ENCODE measurements at regions not wholly inside any gene's neighbourhood (a gene's known extent, or its start where the extent isn't known, plus 50 kb on each side); places are given as distances from the start of the nearest gene placed in this dataset.

DNA sequence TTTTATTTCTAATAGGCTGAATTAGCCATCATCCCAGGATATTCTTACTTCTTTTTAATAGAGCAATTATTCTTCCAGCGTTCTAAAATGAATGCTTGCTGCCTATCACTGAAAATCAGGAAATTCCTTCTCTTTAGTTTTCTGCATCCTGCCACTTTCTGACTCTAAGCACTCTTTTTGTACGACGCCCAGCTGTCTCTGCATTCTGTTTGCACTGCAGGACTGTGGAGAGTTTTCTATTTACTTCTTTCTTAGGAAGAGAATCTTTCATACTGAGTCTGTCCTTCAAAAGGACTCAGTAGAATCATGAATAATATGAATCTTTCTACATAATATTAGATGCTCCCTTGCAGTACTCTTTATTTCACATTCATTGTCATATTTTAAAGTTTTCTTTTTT is 360.4 kb upstream of the DSEL start:
- no peak for DNase-seq (ENCODE audit: low read depth in 2 of 2)

DNA sequence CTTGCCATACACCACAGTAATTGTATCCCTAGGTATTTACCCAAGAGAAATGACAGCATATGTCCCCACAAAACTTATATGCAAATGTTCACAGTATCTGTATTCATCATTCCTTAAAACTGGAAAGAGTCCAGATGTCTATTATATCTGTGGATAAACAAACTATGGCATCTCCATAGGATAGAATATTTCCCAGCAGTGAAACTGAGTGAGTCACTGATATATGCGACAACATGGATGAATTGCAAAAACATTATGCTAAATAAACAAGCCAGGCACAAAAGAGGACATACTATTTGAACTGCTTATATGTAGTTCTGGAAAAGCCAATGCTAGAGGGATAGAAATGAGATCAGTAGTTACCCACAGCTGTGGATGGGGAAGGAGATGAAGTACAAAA is 359.4 kb upstream of the DSEL start:
- no peak for DNase-seq (ENCODE audit: low read depth in 2 of 2)

DNA sequence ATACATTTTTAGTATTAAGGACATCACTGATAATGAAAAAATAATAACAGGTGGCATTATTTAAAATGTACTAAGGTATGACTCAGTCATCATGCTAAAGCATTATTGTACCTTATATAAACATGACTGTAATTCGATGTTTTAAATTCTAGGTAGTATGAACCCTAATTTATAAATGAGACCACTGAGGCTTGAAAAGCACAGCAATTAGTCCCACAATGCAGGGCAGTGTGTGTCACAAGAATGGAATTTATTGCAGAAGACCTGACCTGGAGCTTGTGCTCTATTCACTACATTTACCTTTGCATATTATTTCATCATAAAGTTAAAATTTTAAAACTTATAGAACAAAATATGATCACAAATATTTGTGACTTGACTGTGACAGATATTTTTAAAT is 358.5 kb upstream of the DSEL start:
- DNase-seq (ENCODE audit: low read depth in 2 of 2) = no peak

DNA sequence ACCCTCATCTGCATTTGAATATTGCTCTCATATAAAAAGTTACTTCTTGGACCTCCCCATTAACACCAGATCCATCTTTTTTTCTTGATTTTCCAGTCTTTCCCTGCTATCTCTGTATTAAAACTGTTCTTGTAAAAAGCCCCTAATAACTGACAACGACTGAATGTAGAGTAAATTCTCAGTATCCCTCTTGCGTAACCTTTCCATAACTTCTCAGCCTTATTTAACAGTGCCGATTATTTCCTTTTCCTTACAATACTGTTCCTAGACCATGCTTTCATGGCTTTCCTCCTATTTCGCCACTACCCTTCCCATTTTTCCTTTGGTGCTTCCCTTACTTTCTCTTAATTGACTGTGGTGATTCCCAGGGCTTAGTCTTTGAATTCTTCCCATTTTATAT is 348.9 kb upstream of the DSEL start:
- no peak for DNase-seq (ENCODE audit: low read depth in 2 of 2)

DNA sequence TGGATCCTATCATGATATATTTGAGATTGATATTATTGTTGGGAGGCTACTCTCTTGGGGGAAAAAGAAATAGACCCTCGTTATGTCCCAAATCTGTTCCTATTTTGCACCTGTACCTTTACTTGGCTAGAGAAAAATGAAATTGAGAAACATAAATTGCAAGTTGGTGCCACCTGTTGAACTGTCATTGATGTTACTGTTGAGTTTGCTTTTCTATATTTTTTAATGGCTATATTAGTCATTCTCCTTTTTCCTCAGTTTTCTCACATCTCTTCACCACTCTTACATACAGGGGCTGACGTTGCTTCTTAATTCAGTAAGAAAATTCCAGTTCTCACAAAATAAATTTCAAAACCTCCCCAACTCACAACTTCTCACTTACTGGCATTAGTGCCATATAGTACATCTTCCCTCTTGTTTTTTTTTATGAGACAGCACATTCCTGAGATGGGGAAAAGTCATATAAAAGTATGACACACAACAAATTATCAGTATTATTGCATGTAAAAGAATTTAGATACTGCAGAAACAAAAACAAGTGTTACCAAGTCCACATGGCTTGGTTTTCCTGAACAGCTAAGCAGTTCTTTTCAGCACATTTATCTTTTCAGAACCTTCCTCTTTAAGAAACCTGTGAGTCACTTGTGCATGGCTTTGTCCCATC is 348.3 kb upstream of the DSEL start:
- DNase-seq (ENCODE audit: low read depth in 2 of 2) = no peak

DNA sequence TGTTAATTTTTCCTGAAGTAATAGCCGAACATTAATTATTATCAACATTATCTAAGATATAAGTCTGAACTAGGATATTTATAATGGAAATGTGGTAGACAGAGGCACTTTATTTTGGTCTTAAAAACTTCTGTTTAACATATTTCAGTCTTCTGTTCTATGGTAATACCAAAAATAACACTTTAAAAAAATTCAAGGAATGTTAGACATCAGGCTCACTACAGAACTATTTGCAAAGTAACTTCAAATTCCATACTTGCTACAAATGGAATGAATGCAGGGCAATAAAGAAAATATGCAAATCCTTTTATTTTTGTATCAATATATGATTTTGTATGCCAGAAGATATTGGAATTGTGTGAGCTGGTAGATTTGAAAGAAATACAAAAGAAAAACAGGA is 345.5 kb upstream of the DSEL start:
- no peak for DNase-seq (ENCODE audit: low read depth in 2 of 2)

DNA sequence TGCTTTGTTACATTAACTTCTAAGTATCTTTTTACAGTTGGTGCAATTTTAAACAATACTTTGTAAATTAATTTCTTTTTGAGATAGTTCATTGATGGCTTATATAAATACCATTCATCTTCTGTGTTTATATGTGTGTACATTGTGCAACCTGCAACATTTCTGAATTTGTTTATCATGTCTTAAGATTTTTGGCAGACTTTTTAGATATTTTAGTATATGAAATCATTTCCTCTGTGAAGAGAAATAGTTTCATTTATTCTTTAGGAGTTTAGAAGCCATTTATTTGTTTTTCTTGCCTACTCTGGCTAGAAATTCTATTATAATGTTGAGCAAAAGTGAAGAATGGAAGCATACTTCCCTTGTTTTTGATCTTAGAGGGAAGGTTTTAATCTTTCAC is 337.8 kb upstream of the DSEL start:
- no peak for DNase-seq (ENCODE audit: low read depth in 2 of 2)

DNA sequence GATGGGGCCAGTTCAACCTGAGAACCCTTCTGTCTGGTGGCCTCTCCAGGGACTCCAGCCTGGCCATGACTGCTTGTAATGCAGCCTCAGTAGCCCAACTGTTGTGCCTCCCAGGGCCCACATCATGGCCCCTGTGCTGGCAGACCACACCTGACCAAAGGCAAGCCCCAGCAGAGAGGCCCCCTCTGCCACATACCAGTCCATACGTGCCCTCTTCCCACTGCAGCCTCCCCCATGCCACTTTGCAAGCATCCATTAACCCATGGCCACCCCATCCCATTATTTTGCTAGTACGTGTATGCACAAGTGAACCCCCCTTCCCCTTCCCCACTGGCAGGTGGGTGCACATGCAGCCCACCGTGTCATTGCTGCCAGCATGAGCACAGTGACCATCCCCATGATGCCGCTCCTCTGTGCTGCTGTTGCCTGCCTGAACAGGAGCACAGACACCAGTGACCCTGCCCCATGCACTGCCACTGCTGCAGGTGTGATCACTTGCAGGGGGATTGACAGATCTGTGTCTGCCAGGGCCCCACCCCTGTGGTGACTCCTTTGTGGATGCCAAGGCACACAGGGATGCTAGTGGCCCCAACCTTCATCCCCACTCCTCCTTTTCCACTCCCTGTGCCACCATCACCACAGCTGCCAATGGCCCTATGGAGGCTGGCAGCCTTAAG is 330.0 kb upstream of the DSEL start:
- DNase-seq (ENCODE audit: low read depth in 2 of 2) = no peak

DNA sequence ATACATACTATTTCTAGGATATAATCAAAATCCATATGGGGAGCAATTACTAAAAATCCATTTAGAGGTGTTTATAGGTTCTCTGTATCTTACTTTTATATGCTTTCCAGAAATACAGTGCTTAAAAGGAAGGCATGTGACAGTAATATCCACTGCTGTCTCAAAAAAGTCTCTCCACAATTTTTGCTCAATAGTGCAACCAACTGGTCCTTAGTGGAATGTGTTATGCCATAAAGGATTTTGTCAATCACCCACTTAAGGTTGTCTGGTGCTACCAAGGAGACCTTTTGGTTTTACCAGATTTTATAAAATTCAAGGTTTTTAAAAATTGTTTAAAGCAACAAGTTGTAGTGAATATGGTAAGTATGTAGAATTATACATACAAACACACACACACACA is 328.5 kb upstream of the DSEL start:
- peak; percentile 10 to 47 for DNase-seq (ENCODE audit: low read depth in 2 of 2)

DNA sequence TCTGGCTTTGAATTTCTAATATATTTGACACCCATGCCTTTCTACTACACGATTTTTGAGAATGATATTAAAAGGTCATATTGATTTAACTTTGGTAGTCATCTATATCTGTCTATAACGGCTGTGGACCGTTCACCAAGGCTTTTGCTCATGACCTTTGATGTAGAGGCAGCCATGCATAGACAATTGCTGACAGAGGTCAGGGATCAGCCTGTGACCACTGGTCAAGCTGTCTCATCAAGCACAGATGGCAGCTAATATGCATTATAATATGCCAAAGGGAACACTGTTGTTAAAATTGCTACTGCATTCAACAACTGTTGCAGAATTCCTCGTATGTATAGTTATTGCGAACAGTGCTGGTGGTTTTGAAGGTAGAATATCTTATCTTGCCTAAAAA is 323.9 kb upstream of the DSEL start:
- DNase-seq (ENCODE audit: low read depth in 2 of 2) = no peak

DNA sequence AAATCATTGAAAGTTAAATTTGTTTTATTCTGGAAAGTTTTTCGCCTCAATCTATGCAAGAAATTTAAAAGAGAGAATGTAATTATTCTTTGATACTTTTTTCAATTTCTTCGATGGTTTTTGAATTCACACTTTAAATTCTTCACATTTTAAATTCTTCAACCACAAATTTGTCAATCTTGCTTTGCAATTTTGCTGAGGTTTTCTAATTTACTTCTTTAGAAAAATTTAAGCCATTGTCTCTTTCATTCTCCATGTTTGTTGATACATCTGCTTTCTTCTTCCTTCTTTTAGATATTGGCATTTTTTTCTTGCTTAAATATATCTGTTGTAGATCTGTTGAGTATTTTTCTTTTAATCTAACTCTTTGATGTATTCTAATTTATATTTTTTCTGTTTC is 301.9 kb upstream of the DSEL start:
- no peak for DNase-seq (ENCODE audit: low read depth in 2 of 2)

DNA sequence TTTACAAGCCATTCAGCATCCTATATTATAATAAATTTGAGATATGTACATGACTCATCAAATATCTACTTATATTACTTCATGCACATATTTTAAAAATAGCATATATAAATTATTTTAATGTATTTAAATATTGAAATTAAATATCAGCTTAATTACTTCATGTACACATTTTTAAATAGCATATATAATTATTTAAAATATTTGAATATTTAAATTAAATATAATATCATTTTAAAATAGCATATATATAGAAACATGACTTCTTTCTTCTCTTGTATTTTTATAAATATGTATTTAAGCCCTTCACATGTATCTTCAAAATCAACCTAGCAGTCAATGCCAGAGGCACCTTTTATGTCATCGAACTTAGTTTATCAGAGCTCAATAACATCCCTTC is 298.8 kb upstream of the DSEL start:
- DNase-seq (ENCODE audit: low read depth in 2 of 2) = no peak

DNA sequence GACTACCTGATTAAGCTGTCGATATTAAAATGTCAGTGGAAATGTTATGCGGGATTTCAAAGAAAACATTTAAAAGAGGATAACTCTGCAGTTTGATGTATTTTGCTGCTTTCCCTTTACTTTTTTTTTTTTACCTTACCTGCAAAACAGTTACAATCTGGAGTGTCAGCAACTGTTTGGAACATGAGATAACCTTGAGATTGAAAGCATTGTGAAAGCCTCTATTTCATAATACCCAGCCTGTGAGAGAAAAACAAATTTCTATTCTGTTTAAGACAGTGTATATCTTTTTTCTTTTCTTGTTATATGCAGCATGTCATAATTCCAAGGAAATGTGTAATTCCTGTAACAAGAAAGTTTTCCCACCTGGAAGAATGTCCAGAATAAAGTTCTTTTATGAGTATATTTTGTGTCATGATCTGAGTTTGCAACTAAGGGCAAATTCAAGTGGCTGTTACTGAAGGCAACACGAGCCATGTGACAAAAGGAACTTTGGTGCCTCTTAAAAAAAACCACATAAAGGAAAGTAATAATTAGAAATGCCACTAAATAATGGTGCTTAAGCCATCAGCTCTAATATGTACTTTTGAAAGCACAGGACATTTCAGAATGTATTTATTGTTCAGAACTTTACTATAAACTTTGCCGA is 297.0 kb upstream of the DSEL start:
- DNase-seq (ENCODE audit: low read depth in 2 of 2) = no peak

DNA sequence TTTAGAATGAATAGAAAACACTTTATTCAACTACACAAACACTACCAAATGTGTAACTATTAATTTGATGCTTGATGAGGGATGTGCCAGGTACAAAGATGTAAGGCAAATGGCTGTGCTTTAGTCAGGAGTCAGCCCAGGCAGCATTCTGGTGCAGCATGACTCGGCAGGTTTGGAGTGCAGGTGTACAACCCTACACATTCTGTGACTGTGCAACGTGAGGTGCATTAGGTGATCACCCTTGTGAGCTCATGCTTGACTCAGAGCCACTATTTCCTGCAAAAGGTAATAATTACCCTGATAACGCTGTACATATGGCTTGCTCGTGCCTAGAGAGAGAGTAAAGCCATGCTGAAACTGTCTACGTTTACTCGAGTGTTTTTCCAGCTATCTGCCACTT is 288.7 kb upstream of the DSEL start:
- DNase-seq (ENCODE audit: low read depth in 2 of 2) = no peak

DNA sequence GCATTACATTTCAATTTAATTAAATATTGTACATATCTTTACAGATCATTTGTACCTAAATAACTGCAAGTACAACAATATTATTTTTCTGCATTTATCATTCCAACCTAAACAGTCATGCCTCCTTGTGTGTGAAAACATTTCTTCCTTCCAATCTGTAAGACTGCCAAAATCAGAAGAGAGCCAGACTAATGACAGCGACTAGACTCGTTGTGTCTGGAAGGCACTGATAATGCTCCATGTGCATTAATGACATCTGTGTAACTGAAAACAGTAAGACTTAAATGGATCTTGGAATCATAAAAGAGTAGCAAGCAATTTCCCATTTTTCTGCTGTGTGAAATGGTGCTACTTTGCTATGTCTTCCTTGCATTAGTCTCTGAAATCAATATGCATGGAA is 278.0 kb upstream of the DSEL start:
- no peak for DNase-seq (ENCODE audit: low read depth in 2 of 2)

DNA sequence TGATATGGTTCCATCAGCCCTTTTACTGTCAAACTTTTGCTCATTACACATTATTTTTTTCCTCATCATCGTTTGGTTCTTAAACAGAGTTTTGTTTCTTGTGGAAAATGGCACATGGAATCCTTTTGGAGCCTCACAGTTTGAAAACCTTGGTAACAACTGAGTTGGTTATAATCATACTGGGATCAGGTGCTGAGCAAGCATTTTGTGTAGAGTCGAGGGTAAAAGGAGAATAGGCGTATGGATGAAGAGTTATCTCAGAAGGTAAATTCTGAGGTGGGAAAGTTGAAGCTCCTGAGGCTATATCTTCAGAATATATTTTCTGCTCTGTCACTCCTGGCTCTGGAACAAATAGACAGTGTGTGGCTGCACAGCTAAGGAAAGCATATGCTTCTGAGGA is 274.0 kb upstream of the DSEL start:
- DNase-seq (ENCODE audit: low read depth in 2 of 2) = no peak

DNA sequence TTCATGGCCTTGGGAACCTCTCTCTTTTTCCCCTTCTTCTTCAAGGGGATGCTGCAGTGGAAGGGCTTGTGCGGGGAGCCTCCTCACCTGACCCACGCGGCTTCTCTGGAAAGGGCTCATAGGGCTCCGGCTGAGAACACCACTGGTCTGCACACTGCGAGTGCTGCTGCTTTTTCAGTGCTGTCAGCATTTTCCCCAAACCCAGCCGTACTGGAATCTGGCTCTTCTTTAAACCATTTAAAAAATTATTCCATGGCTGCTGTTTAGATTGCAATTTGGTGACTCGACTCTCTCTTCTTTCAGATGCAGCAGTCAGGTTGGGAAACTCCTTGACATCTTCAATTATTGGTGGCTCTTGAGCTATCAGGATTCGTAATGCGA is 272.6 kb upstream of the DSEL start:
- DNase-seq (ENCODE audit: low read depth in 2 of 2) = no peak

DNA sequence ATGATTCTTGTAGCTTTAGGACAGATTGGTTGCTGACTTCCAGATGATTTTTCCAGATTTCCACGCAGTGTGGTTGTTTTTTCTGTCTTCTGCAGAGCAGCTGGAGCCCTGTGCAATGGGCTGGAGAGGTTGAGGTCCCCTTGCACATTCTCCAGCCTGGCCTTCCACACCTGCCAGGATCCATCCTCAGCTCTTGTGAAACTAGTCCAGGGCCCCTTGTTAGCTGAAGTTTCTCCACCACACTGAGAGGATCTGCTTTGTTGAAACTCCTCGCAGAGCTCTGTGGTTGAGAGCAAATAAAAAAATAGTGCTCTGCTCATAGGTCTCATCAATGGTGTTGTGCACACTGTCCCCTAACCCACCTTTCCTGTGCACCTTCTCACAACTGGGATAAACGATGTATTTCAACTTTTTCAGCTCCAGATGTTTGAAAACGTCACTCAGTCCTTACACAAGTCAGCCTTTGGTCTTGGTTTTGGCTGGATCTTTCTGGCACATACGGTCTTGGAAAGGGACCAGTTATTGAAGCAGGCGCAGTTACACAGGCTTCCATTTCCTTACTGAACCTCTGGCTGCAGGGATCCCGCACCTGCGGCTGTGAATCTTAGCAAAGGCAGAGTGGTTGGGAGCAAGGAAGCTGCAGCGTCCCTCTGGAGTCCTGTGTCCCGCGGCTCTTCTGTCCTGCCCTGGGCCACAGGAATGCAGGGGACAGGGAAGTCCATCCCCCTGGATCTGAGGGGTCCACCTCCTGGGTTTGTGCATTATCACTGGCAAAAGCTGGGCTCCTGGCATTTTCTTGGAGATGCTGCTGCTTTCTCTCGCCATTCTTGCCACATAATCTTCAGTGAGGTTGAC is 272.0 kb upstream of the DSEL start:
- DNase-seq (ENCODE audit: low read depth in 2 of 2) = no peak

DNA sequence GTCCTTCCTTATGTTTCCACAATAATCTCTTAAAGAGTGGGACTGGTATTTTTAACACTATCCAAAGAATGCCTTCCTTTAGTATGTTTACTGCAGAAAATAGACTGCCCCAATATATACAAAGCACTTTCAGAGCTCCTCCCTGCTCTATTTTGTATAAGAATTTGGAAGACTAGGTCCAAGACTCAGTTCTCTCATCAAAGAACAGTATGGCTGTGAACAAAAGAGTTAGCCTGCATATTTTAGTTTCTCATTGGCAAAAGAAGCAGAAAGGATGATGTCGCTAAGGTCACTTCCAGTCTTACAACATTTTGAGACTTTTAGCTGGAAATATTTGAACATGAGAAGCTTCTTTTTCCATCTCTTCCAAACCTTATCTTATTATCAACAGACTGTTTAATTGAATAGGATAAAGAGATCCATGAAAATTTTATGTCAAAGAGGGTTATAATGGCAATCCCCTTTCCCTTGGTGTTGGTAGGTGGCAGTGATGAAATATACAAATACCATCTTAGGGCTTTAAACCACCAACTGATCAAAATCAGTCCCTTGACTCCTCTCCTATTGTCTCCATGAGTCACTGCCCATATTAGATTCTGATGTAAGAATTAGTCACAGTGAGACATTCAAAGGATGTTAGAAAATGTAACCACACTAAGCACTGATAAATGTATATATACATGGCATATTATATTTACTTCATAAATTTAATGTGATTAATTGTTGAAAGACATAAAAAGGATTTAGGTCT is 266.9 kb upstream of the DSEL start:
- DNase-seq (ENCODE audit: low read depth in 2 of 2) = peak in 1 of 2 donors; percentile 86

DNA sequence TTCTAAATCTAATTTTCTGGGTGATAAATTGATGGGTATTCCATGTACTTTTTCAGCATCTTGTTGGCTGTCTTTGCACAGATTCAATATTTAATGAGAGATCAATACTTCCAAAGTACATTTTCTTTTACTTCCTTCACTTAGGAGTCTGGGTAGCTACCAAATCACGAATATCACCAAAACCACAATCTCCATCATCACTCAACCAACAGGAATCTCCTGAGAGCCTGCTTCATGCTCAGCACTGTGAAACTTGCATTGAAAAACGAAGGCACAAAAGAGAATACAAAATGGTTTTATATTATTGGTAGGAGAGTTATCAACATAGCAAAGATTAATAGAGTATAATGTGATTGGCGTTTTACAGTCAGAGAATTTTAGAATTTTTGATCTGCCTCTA is 261.5 kb upstream of the DSEL start:
- no peak for DNase-seq (ENCODE audit: low read depth in 2 of 2)

DNA sequence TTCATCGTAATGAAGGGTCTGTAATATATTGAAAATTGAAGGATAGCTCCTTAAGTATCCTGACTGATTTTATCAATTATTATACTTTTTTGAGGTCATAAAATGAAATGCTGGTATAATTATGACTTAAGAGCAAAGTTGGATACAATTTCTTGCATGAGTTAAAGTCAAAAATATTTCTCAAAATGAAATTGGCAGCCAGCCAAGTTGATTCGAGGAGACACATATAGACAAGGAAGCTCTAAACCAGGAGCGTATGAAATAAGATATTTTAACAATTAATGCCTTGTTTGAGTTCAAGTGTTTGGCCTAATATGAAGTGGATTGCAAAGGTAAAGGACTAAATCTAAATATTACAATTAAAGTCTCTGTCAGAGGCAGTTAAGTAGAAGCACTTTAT is 260.4 kb upstream of the DSEL start:
- peak; percentile 4 to 39 for DNase-seq (ENCODE audit: low read depth in 2 of 2)

DNA sequence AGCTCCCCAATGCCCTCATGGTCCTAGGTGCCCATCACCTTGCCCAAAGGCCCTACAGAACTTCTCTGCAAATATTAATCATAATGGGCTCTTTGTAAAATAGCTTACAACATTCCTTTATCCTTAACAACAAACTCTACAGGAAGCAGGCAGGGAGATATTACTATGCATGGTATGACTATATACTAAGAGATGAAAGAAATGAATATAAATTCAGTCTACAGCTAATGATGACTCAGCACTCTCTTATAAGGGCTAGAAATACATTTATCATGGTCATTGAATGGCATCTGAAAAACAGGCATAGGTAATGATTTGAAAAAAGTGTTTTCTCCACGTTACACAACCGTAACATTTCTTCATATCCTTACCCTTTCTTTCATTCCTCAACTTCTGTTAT is 254.8 kb upstream of the DSEL start:
- DNase-seq (ENCODE audit: low read depth in 2 of 2) = peak in 1 of 2 donors; percentile 66
